ENCODE measurements at regions not wholly inside any gene's neighbourhood (a gene's known extent, or its start where the extent isn't known, plus 50 kb on each side); places are given as distances from the start of the nearest gene placed in this dataset.

DNA sequence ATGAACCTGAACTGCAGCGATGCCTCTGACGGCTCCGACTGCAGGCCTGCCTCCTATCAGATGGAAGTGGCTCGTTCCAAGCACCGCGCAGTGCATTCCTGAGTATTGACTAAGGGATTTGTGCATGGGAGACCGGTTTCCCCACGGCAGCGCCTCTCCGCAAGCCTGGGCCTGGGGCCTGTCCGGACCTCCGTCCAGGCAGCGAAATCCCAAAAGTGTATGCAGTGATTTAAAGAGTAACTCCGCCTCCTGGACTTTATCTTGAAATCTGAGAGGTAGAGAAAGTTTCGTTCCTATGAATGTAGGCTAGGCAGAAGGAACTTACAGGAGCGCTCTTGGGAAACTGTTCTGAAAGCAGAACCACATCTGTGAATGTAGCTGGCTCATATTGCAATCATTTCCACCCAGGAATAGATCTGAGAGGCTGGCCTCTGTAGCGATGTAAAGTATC is 106.2 kb upstream of the CELF2 start:
- no peak for TF ChIP-seq POLR2A (IDR thresholded peaks at IDR 0.05; ENCODE audit: low read depth, low read length)
- TF ChIP-seq TAF1 (IDR thresholded peaks at IDR 0.05; ENCODE audit: borderline replicate concordance, low read depth, low read length) = no peak
